Activated CD4-positive, alpha-beta memory T cell treated with anti-CD3 and anti-CD28 coated beads for 36 hours (primary cell): ENCODE measurements at regions not wholly inside any gene's neighbourhood (a gene's known extent, or its start where the extent isn't known, plus 50 kb on each side); places are given as distances from the start of the nearest gene placed in this dataset.

Experiments
- CTCF ChIA-PET: fragments of 350-600 bp; sonication (Branson Sonifier 250); formaldehyde crosslinking; loops from one replicate; lab custom pipeline; 2021; ENCODE audit warnings: antibody characterized with exemption, inconsistent platforms; lab: Charles Lee
- POLR2A ChIA-PET: fragments of 350-600 bp; sonication (Branson Sonifier 250); formaldehyde crosslinking; loops from one replicate; lab custom pipeline; 2021; ENCODE audit warnings: antibody characterized with exemption; lab: Charles Lee
- DNase-seq: peaks from one replicate; pipeline ENCODE4 v3.0.0-alpha.2; 2020
- H3K27ac Mint-ChIP-seq: one replicate; pipeline ENCODE4 v1.8.0; 2021; ENCODE audit warnings: mixed read lengths
- H3K27me3 Mint-ChIP-seq: one replicate; pipeline ENCODE4 v1.8.0; 2021; ENCODE audit warnings: mixed read lengths
- H3K36me3 Mint-ChIP-seq: one replicate; pipeline ENCODE4 v1.8.0; 2021; ENCODE audit warnings: mixed read lengths
- H3K4me1 Mint-ChIP-seq: one replicate; pipeline ENCODE4 v1.8.0; 2021; ENCODE audit warnings: low read depth, mixed read lengths
- H3K4me3 Mint-ChIP-seq: one replicate; pipeline ENCODE4 v1.8.0; 2021; ENCODE audit warnings: mild to moderate bottlenecking, mixed read lengths
- H3K9me3 Mint-ChIP-seq: one replicate; pipeline ENCODE4 v1.8.0; 2021; ENCODE audit warnings: mixed read lengths
- intact Hi-C: fragments of 100-400 bp; cut with micrococcal nuclease; formaldehyde crosslinking; loops from one replicate; pipeline ENCODE4 v1.15.1; 2023

DNA sequence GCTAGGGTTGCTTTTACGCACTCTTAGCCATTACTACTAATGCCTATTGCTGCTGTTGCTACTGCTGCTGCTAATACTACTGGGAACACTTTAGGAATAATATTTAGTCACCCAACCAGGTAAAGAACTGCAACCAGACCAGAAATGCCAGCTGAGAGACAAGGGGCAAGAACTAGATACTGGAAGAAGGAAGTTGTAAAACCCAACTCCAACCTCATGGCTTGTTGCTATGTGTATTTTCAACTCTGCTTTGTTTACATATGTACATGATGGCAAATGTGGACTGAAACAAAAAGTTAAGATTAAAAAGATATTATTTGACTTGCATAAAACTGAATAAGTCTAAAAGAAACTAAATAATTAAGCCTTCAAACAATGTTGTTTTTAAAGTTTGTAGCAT is 177.7 kb downstream of the GNAT3 start:
- POLR2A ChIA-PET = no interaction called here
- Mint-ChIP-seq H3K27ac (no peak overlapping the region), H3K27me3 (no peaks in the 10 kb centered on the region)

DNA sequence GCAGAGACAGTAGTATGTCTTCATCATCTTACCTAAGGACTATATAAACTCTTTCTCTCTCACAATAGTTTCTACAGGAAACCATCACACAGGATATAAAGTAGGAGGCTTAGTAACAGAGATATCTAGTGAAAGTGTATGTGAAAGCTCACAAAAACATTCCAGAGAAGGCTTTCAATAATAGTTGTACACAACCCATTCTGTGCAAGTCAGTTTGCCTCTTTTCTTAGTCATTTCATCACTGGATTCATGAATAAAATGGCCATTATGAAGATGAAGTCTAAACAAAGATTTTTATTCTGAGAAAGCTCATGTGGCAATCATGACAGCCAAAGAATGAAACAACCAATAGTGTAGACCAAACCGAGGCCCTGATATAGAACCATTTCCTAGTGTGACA is 178.8 kb downstream of the GNAT3 start:
- DNase-seq = no peak
- POLR2A ChIA-PET = no interaction called here
- Mint-ChIP-seq H3K36me3 (no peaks in the 10 kb centered on the region), H3K9me3 (peaks cover 6% of the 10 kb centered on the region), H3K4me3 (no peak overlapping the region), H3K4me1 (no peaks in the 10 kb centered on the region), H3K27ac (no peak overlapping the region), H3K27me3 (no peaks in the 10 kb centered on the region)
- intact Hi-C loops = no loop called here
- CTCF ChIA-PET = no interaction called here

More for the DNA sequence above, 177.7 kb downstream of the GNAT3 start:
- no peak overlapping the region for H3K4me3 Mint-ChIP-seq
- CTCF ChIA-PET = no interaction called here
- DNase-seq = no peak
- H3K36me3 Mint-ChIP-seq = no peaks in the 10 kb centered on the region
- intact Hi-C loops = no loop called here
- peaks cover 4% of the 10 kb centered on the region for H3K9me3 Mint-ChIP-seq
- H3K4me1 Mint-ChIP-seq = no peaks in the 10 kb centered on the region

DNA sequence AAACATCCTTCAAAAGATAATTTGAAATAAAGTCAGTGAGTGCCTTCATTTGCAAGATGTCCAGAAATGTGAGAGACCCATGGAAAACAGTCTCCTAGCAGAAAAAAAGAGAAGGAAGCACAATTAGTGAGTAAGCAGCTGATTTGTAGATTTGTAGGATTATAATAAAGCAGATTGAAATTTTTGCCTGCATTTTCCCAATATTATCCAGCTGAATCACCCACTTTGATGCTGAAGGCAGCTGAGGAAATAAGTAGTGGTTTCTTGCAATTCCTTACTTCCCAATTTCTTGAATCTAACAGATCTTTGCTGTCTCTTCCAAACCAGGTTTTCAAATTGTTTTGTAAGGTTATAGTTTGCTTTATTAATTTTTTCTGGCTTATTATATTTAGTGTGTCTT is 181.4 kb downstream of the GNAT3 start:
- Mint-ChIP-seq H3K4me1 (no peaks in the 10 kb centered on the region), H3K27me3 (no peaks in the 10 kb centered on the region), H3K27ac (no peak overlapping the region), H3K4me3 (no peak overlapping the region), H3K9me3 (peaks cover 8% of the 10 kb centered on the region), H3K36me3 (no peaks in the 10 kb centered on the region)
- DNase-seq = no peak
- ChIA-PET CTCF (no interaction called here), POLR2A (no interaction called here)
- intact Hi-C loops = no loop called here

DNA sequence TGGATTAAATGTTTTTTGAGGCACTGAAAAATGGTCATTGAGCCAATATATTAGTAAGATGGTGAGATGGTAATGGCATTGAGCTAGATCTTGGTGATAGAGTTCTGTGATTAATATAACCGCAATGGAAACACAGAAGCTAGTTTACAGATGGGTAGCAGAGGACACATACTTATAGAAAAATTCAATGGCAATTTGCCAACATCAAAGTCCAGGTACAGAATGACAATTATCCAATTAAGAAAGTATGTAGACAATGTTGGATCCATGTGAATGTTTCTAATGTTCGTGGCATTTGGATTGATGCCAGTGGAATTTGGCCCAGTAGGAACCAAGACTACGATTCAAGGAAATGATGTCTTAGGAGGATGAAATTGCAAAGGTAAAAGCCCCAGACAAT is 187.8 kb downstream of the GNAT3 start:
- ChIA-PET POLR2A (no interaction called here), CTCF (interaction anchor here (0.5 kb wide), 1 partner anchor 337 kb away, joined by 3 read pairs; no protein-coding TSS in a partner anchor)
- no peak overlapping the region for H3K27ac Mint-ChIP-seq
- peaks cover 15% of the 10 kb centered on the region for H3K9me3 Mint-ChIP-seq
- intact Hi-C loops = no loop called here
- H3K4me1 Mint-ChIP-seq = no peaks in the 10 kb centered on the region
- H3K4me3 Mint-ChIP-seq = no peak overlapping the region
- H3K36me3 Mint-ChIP-seq = no peaks in the 10 kb centered on the region
- no peak for DNase-seq
- no peaks in the 10 kb centered on the region for H3K27me3 Mint-ChIP-seq

DNA sequence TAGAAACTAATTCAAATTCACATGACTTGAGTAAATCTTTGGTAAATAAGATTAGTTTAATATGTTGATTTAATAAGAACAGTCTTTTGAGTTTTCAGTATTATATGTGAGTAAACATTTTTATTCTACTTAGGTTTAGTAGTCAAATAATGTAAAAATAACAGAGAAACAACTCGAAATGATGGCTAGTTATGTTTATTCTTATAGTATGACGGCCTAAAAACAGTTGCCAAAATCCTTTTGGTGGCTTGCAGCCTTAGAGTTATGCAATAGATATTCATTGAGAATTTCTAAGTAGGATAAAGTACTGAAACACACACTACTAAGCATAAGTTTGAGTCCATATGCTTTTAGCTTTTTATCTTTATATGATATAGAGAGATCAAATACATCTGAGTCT is 184.8 kb downstream of the GNAI1 start:
- Mint-ChIP-seq H3K27me3 (no peaks in the 10 kb centered on the region), H3K4me1 (no peaks in the 10 kb centered on the region), H3K9me3 (peaks cover 10% of the 10 kb centered on the region), H3K4me3 (no peak overlapping the region), H3K36me3 (no peaks in the 10 kb centered on the region), H3K27ac (no peak overlapping the region)
- no peak for DNase-seq
- intact Hi-C loops = no loop called here
- CTCF ChIA-PET = no interaction called here
- POLR2A ChIA-PET = no interaction called here

DNA sequence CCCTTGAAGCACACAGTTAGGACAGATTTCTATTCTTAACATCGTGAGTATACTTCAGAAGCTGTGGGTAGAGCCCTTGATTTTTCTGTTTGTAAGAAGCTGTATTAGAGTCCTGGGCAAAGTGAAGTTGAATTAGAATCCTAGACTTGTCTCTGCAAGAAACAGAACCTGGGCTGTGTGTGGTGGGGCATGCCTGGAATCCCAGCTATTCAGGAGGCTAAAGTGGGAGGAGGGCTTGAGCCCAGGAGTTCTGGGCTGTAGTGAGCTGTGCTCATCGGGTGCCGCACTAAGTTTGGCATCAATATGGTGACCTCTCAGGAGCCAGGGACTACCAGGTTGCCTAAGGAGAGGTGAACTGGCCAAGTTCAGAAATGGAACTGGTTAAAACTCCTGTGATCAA is 183.4 kb downstream of the GNAI1 start:
- ChIA-PET POLR2A (no interaction called here), CTCF (no interaction called here)
- Mint-ChIP-seq H3K9me3 (peaks cover 4% of the 10 kb centered on the region), H3K4me3 (no peak overlapping the region), H3K4me1 (no peaks in the 10 kb centered on the region), H3K27me3 (no peaks in the 10 kb centered on the region), H3K36me3 (no peaks in the 10 kb centered on the region), H3K27ac (no peak overlapping the region)
- intact Hi-C loops = no loop called here
- no peak for DNase-seq

DNA sequence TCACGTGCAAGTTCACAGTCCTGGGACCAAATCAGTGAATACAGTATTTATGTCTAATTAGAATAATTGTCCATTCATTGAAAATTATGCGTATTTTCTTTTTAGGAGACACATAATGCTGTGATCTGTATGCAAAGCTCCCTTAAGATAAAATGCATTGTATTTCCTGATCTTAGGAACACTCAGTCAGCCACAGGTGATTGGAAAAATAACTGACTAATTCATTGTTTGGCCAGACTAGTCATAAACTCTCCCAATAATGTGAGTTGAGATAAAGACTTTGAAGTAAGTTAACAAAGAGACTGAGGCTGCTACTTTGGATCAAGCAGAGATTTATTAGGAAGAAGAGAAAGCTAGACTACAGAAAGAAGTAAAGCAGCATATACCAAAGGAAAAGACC is 182.2 kb downstream of the GNAI1 start:
- POLR2A ChIA-PET = no interaction called here
- no peak for DNase-seq
- CTCF ChIA-PET = no interaction called here
- Mint-ChIP-seq H3K4me3 (no peak overlapping the region), H3K27ac (no peak overlapping the region), H3K36me3 (no peaks in the 10 kb centered on the region), H3K27me3 (no peaks in the 10 kb centered on the region), H3K9me3 (peaks cover 3% of the 10 kb centered on the region), H3K4me1 (no peaks in the 10 kb centered on the region)
- intact Hi-C loops = no loop called here

DNA sequence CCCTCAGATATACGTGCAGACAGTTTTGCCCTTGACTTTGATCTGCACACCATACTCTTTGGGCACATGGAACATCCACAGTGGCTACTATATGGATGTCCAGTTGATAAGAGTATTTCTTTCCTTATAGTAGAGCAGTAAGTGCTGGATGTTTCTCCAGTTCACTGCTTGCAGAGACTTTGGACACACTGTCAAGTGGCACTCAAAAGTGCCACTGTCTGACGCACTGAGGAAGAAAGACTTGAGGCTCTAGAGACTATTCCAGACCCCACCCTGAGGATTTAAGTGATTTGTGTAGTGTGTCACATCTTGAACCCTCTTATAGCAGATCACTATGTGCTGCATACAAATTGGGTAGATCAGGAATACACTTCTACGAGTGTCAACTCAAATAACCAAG is 179.1 kb downstream of the GNAI1 start:
- Mint-ChIP-seq H3K36me3 (no peaks in the 10 kb centered on the region), H3K4me1 (no peaks in the 10 kb centered on the region), H3K27me3 (no peaks in the 10 kb centered on the region), H3K9me3 (peaks cover 9% of the 10 kb centered on the region), H3K4me3 (no peak overlapping the region), H3K27ac (no peak overlapping the region)
- ChIA-PET POLR2A (no interaction called here), CTCF (no interaction called here)
- no peak for DNase-seq
- intact Hi-C loops = no loop called here

DNA sequence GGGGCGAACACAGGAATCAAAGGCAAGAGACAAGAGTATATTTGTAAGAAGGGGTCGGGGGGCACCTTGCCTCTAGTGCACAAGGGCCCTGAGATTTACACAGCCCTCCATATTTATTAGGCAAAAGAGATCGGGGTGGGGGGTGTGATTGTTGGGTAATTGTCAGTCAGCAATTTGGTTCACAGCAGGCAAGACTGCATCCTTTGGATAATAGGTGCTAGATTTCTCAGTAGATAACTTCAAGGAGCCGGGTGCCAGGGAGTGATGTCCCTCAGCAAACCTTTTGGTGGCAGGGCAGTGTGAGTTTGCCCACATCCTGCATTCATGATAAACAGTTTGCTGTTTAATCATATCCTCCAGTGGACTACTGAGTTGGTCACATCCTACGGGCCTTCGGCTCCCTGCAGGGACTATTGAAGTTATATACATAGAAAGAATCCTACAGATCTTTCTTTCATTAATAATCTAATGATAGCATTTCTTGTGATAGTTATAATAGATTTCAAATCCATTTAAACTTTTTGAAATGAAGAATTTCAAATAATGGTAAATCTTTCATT is 178.5 kb downstream of the GNAI1 start:
- ChIA-PET CTCF (no interaction called here), POLR2A (no interaction called here)
- Mint-ChIP-seq H3K4me1 (no peaks in the 10 kb centered on the region), H3K36me3 (no peaks in the 10 kb centered on the region), H3K9me3 (peaks cover 9% of the 10 kb centered on the region), H3K4me3 (no peak overlapping the region), H3K27ac (no peak overlapping the region), H3K27me3 (no peaks in the 10 kb centered on the region)
- no peak for DNase-seq
- intact Hi-C loops = no loop called here

DNA sequence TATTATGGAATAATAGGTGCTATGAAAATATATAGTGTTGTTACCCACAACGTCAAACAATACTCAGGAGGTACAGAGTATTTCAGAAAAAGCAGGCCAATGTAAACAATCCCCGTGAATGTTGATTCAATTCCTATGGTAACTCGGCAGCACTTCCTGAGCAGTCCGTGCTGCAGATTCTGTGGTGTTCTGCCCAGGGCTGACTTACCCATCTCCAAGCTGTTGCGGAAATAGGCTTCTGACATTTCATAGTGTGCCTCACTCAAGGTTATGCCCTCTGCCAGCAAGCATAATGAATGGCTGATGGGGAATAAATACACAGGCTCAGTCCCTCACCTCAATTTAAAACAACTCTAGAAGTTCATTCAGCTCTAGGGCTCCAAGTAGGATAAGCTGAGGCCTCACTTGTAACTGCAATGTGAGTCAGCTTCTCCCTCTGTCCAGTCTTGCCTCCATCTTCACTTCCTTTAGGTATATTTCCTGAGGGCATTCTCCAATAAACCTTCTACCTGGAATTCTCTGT is 177.6 kb downstream of the GNAI1 start:
- ChIA-PET CTCF (no interaction called here), POLR2A (no interaction called here)
- no peak overlapping the region for H3K27ac Mint-ChIP-seq
- no peaks in the 10 kb centered on the region for H3K4me1 Mint-ChIP-seq
- intact Hi-C loops = no loop called here
- no peaks in the 10 kb centered on the region for H3K36me3 Mint-ChIP-seq
- peaks cover 6% of the 10 kb centered on the region for H3K9me3 Mint-ChIP-seq
- no peak for DNase-seq
- H3K27me3 Mint-ChIP-seq = no peaks in the 10 kb centered on the region
- no peak overlapping the region for H3K4me3 Mint-ChIP-seq

DNA sequence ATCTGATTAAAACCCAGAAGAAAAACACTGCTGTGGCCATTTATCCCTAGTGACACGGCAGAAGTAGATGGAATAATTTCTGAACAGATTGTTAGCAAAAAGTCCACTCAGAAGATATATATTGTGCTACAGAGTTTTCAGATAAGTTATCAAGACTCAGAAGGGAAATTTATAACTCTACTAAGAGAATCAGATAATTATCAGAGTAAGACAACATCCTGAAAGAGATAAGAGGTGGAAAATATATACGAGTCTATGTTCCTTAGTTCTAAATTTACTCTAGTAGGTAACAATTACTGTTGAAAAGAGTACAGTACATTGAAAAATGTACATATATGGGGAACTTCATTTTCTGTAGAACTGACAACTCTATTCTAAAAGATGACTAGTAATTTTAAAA is 176.7 kb downstream of the GNAI1 start:
- no peaks in the 10 kb centered on the region for H3K27me3 Mint-ChIP-seq
- H3K4me1 Mint-ChIP-seq = no peaks in the 10 kb centered on the region
- H3K9me3 Mint-ChIP-seq = peaks cover 8% of the 10 kb centered on the region
- ChIA-PET POLR2A (no interaction called here), CTCF (no interaction called here)
- H3K4me3 Mint-ChIP-seq = no peak overlapping the region
- no peak for DNase-seq
- intact Hi-C loops = no loop called here
- H3K27ac Mint-ChIP-seq = no peak overlapping the region
- no peaks in the 10 kb centered on the region for H3K36me3 Mint-ChIP-seq

DNA sequence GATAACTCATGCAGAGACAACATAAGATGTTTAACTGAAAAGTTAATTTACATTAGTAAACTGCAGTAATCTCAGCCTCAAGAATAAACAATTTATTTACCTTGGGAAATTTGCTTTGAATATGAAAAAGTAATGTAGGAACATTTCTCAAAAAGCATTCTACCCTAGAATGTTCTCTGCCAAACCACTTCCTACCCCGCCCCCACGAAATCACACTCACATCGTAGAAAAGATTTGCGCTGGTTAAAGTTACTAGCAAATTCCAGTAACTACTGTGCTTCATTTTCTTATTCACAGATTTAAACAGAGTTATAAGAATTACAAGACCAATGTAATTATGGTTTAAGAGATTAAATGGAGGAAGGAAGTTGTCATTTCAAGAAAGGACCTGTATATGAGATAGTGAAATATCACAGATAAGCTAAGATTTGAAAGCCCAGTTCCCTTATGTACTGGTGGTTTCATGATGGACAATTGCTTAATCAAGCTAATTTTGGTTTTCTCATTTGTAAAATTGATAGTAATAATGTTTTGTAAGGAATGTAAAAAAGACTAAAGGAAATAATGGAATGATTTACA is 175.4 kb downstream of the GNAI1 start:
- Mint-ChIP-seq H3K27ac (no peak overlapping the region), H3K9me3 (peaks cover 11% of the 10 kb centered on the region), H3K36me3 (no peaks in the 10 kb centered on the region), H3K27me3 (no peaks in the 10 kb centered on the region), H3K4me3 (no peak overlapping the region), H3K4me1 (no peaks in the 10 kb centered on the region)
- POLR2A ChIA-PET = no interaction called here
- intact Hi-C loops = no loop called here
- no peak for DNase-seq
- CTCF ChIA-PET = no interaction called here

DNA sequence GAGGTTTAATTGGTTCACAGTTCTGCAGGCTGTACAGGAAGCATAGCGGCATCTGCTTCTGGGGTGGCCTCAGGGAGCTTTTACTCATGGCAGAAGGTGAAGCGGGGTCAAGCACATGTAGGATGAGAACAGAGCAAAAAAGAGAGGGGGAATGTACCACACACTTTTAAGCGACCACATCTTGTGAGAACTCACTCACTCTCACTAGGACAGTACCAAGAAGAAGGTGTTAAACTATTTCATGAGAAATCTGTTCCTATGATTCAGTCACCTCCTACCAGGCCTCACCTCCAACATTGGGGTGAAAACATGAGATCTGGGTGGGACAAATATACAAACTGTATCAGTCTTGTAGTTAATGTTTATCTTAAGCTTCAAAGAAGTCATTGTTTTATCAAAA is 174.7 kb downstream of the GNAI1 start:
- ChIA-PET CTCF (no interaction called here), POLR2A (no interaction called here)
- peaks cover 11% of the 10 kb centered on the region for H3K9me3 Mint-ChIP-seq
- no peaks in the 10 kb centered on the region for H3K4me1 Mint-ChIP-seq
- H3K36me3 Mint-ChIP-seq = no peaks in the 10 kb centered on the region
- intact Hi-C loops = no loop called here
- H3K27ac Mint-ChIP-seq = no peak overlapping the region
- H3K4me3 Mint-ChIP-seq = no peak overlapping the region
- DNase-seq = no peak
- H3K27me3 Mint-ChIP-seq = no peaks in the 10 kb centered on the region
